22Rv1 (cell line): ENCODE measurements at regions not wholly inside any gene's neighbourhood (a gene's known extent, or its start where the extent isn't known, plus 50 kb on each side); places are given as distances from the start of the nearest gene placed in this dataset.

ENCODE experiments used
- CTCF ChIP-seq: fragments of 450-650 bp; IDR thresholded peaks from 2 replicates; pipeline ENCODE4 v1.5.1; 2017; ENCODE audit warnings: mild to moderate bottlenecking
- ZFX ChIP-seq: fragments of 450-650 bp; IDR thresholded peaks from 2 replicates; pipeline ENCODE4 v1.6.1; 2017; ENCODE audit warnings: antibody characterized with exemption, borderline replicate concordance

GRCh38 chrX:40952855-40953254 lies 132.4 kb upstream of the USP9X start:
- TF ChIP-seq CTCF = no peak
- TF ChIP-seq ZFX = no peak
